ENCODE measurements at regions not wholly inside any gene's neighbourhood (a gene's known extent, or its start where the extent isn't known, plus 50 kb on each side); places are given as distances from the start of the nearest gene placed in this dataset.
"Not testable (repeated sequence)": the region's sequence is repeated elsewhere in the genome, so short reads cannot be mapped to it uniquely, and the experiment has no call there.

GRCh38 chr15:30195355-30196008 is 60.6 kb downstream of the GOLGA8T start:
- H3K9me3 Mint-ChIP-seq; ATAC-seq (ENCODE audit: low read depth); H3K4me3 Mint-ChIP-seq; H3K27me3 Mint-ChIP-seq; DNase-seq (ENCODE audit: low spot score in 2 of 2); H3K27ac Mint-ChIP-seq; H3K36me3 Mint-ChIP-seq; H3K4me1 Mint-ChIP-seq: not testable (repeated sequence)

GRCh38 chr15:30196009-30196375 is 61.1 kb downstream of the GOLGA8T start:
- not testable (repeated sequence) for H3K36me3 Mint-ChIP-seq, H3K4me1 Mint-ChIP-seq, H3K9me3 Mint-ChIP-seq, H3K27ac Mint-ChIP-seq, H3K27me3 Mint-ChIP-seq, H3K4me3 Mint-ChIP-seq
- ATAC-seq (ENCODE audit: low read depth) (peak; percentile 77), DNase-seq (ENCODE audit: low spot score in 2 of 2) (peak in 1 of 2 donors; percentile 41)

GRCh38 chr15:30196769-30197168 is 61.9 kb downstream of the GOLGA8T start:
- not testable (repeated sequence) for DNase-seq (ENCODE audit: low spot score in 2 of 2); H3K9me3 Mint-ChIP-seq; H3K27ac Mint-ChIP-seq; H3K36me3 Mint-ChIP-seq; H3K4me3 Mint-ChIP-seq; ATAC-seq (ENCODE audit: low read depth); H3K4me1 Mint-ChIP-seq; H3K27me3 Mint-ChIP-seq

DNA sequence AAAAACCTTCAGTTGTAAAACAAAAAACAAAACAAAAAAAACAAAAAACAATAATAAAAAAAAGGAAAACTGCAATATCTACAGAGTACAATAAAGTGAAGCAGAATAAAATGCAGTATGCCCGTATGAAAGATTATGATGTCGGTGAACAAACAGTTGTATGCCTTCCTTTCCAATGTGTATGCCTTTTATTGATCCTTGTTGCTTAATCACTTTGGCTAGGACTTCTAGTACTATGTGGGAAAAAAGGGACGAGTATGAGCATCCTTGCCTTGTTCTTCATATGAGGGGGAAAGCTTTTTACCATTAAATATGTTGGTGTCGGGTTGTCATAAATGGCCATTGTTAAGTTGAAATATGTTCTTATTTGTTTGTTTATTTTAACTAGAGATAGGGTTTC is 66.7 kb downstream of the GOLGA8T start:
- not testable (repeated sequence) for H3K4me3 Mint-ChIP-seq; H3K27ac Mint-ChIP-seq; H3K36me3 Mint-ChIP-seq; H3K4me1 Mint-ChIP-seq; DNase-seq (ENCODE audit: low spot score in 2 of 2); ATAC-seq (ENCODE audit: low read depth); H3K27me3 Mint-ChIP-seq; H3K9me3 Mint-ChIP-seq

DNA sequence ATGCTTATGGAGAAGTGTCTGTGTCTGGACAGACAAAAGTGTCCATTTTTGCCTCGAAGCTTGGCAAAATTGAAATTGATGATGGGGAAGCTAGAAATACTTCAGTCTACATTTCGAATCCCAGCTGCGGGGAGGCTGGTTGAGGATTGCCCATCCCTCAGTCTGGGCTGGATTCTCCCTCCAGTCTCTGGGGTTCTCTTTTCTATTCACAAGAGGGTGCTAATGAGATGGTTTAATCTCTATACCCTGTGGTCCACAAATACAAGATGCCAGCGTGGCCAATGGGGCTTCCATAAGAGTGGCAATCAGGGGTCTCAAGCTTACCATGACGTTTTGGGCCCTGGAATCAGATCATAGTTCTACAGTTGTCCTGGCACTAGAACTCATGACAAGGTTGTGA is 78.9 kb downstream of the GOLGA8T start:
- H3K27me3 Mint-ChIP-seq; H3K27ac Mint-ChIP-seq; H3K9me3 Mint-ChIP-seq; ATAC-seq (ENCODE audit: low read depth); H3K36me3 Mint-ChIP-seq; DNase-seq (ENCODE audit: low spot score in 2 of 2); H3K4me3 Mint-ChIP-seq; H3K4me1 Mint-ChIP-seq: not testable (repeated sequence)

GRCh38 chr15:30221803-30222202 is 87.0 kb downstream of the GOLGA8T start:
- not testable (repeated sequence) for H3K4me1 Mint-ChIP-seq; H3K27me3 Mint-ChIP-seq; ATAC-seq (ENCODE audit: low read depth); H3K9me3 Mint-ChIP-seq; H3K4me3 Mint-ChIP-seq; H3K27ac Mint-ChIP-seq; DNase-seq (ENCODE audit: low spot score in 2 of 2); H3K36me3 Mint-ChIP-seq

DNA sequence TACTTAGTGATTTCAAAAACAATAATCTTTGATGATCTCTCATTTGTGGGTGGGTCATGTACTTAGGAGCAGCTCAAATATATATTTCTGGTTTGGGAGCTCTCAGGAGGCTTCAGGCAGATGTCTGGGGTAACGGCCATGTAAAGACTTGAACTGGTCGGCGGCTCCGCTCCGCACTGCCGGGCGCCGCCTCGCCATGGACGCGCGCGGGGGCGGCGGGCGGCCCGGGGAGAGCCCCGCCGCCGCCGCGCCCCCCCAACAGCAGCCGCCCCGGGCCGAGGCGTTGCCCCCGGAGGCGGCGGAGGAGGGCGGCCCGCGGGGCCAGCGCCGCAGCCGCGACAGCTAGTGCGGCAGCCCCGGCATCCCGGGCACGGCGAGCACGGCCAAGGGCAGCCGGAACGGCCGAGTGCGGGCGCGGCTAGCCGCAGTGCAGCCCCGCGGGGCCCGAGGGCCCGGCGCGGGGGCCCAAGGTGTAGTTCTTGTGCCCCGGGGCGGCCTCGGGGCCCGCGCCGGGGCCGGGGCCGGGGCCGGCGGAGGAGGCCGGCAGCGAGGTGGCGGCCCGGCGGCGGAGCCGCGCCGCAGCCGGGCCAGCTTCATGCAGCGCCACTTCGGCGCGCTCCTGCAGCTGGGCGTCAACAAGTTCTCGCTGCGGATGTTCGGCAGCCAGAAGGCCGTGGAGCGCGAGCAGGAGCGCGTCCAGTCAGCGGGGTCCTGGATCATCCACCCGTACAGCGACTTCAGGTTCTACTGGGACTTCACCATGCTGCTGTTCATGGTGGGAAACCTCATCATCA is 88.1 kb downstream of the GOLGA8T start:
- ATAC-seq (ENCODE audit: low read depth); H3K36me3 Mint-ChIP-seq; H3K4me3 Mint-ChIP-seq; DNase-seq (ENCODE audit: low spot score in 2 of 2); H3K9me3 Mint-ChIP-seq; H3K27me3 Mint-ChIP-seq; H3K4me1 Mint-ChIP-seq; H3K27ac Mint-ChIP-seq: not testable (repeated sequence)

GRCh38 chr15:30225233-30225891 is 90.5 kb downstream of the GOLGA8T start:
- not testable (repeated sequence) for ATAC-seq (ENCODE audit: low read depth); H3K4me1 Mint-ChIP-seq

DNA sequence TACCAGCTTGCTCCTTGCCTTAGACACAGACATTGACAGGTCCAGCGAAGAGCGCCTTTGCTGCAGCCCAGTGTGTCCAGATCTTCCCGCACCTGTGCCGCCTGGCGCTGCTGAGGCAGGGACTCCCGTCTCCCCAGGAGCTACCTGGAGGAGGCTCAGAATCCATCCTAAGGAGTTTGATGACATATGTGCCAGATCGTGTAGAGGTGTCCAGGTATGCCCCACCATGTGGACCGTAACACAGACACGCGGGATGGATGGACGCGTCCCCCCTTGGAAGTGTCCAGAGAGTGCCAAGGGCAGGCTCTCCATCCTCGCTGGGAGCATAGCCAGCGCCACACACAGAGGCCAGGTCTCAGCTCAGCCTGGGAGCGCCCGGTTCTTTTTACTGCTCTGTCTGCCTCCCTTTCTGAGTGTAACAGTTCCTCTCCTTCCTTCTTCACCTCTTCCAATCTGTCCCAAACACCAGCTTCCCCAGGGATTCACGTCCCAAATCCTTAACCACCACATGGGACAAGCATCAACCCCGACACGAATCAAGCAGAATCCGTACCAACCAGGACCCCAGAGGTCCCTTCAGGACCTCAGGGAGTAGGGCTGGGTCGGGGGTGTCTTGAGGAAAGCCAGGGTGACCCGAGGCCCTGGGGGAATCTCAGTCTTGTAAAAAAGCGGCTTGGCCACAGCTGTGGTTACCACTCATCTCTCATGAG is 126.7 kb downstream of the GOLGA8T start:
- H3K27ac Mint-ChIP-seq, result not testable (repeated sequence)

More at GRCh38 chr15:30225233-30225891, 90.5 kb downstream of the GOLGA8T start:
- not testable (repeated sequence) for DNase-seq (ENCODE audit: low spot score in 2 of 2); H3K27me3 Mint-ChIP-seq; H3K4me3 Mint-ChIP-seq; H3K27ac Mint-ChIP-seq; H3K9me3 Mint-ChIP-seq; H3K36me3 Mint-ChIP-seq

GRCh38 chr15:30262142-30262460 is 127.2 kb downstream of the GOLGA8T start:
- H3K27me3 Mint-ChIP-seq; H3K36me3 Mint-ChIP-seq; H3K4me3 Mint-ChIP-seq; DNase-seq (ENCODE audit: low spot score in 2 of 2); H3K4me1 Mint-ChIP-seq; H3K9me3 Mint-ChIP-seq; H3K27ac Mint-ChIP-seq: not testable (repeated sequence)
- ATAC-seq (ENCODE audit: low read depth), result peak; percentile 61

More for the DNA sequence above, 126.7 kb downstream of the GOLGA8T start:
- H3K36me3 Mint-ChIP-seq; H3K9me3 Mint-ChIP-seq; DNase-seq (ENCODE audit: low spot score in 2 of 2); H3K4me3 Mint-ChIP-seq; H3K27me3 Mint-ChIP-seq; ATAC-seq (ENCODE audit: low read depth); H3K4me1 Mint-ChIP-seq: not testable (repeated sequence)

DNA sequence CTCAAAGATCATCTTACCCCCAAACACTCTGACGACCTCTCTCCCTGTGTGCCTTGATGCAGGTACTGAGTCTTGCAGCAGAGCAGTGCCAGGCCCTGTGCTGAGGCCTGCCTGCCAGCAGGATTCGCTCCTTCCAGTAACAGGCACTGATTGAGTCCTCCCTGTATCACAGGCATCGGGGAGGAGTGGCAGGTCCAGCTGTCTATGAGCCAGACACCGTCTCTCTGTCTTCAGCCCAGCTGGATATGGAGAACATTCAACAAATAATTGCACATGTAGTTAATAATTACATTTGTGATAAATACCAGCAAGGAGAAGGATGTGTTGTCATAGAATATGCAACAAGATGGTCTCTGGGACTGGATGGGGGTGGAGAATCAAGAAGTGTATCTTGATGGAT is 129.1 kb downstream of the GOLGA8T start:
- DNase-seq (ENCODE audit: low spot score in 2 of 2); H3K36me3 Mint-ChIP-seq; H3K4me3 Mint-ChIP-seq; H3K27me3 Mint-ChIP-seq; ATAC-seq (ENCODE audit: low read depth); H3K4me1 Mint-ChIP-seq; H3K27ac Mint-ChIP-seq; H3K9me3 Mint-ChIP-seq: not testable (repeated sequence)

GRCh38 chr15:30295150-30295844 is 98.0 kb downstream of the CHRFAM7A start:
- not testable (repeated sequence) for H3K4me1 Mint-ChIP-seq; H3K27ac Mint-ChIP-seq; DNase-seq (ENCODE audit: low spot score in 2 of 2); H3K4me3 Mint-ChIP-seq; H3K9me3 Mint-ChIP-seq; H3K36me3 Mint-ChIP-seq; ATAC-seq (ENCODE audit: low read depth); H3K27me3 Mint-ChIP-seq

GRCh38 chr15:30303968-30304367 is 89.4 kb downstream of the CHRFAM7A start:
- not testable (repeated sequence) for H3K27me3 Mint-ChIP-seq; ATAC-seq (ENCODE audit: low read depth)

More at GRCh38 chr15:30303968-30304367, 89.4 kb downstream of the CHRFAM7A start:
- H3K9me3 Mint-ChIP-seq; H3K4me3 Mint-ChIP-seq; H3K4me1 Mint-ChIP-seq; H3K36me3 Mint-ChIP-seq; DNase-seq (ENCODE audit: low spot score in 2 of 2); H3K27ac Mint-ChIP-seq: not testable (repeated sequence)
